PC-9 (cell line): ENCODE measurements at regions not wholly inside any gene's neighbourhood (a gene's known extent, or its start where the extent isn't known, plus 50 kb on each side); places are given as distances from the start of the nearest gene placed in this dataset.

Source experiments
- CTCF ChIP-seq: fragments of 200-600 bp; sonication (generic); conservative IDR thresholded peaks from 2 replicates; pipeline ENCODE4 v1.6.1; 2017; ENCODE audit warnings: mixed run types, antibody characterized with exemption, mild to moderate bottlenecking, moderate library complexity
- EZH2 ChIP-seq: fragments of 200-600 bp; sonication (generic); IDR thresholded peaks from 2 replicates; pipeline ENCODE4 v1.8.0; 2017; ENCODE audit warnings: antibody characterized with exemption, low read depth

GRCh38 chr2:239903210-239903609 lies 121.9 kb downstream of the NDUFA10 start:
- TF ChIP-seq CTCF = no peak
- TF ChIP-seq EZH2 = no peak
